Activated CD4-positive, alpha-beta T cell treated with anti-CD3 and anti-CD28 coated beads, Interleukin-2, amount 50 U/mL, for 48 hours (primary cell): ENCODE measurements at regions not wholly inside any gene's neighbourhood (a gene's known extent, or its start where the extent isn't known, plus 50 kb on each side); places are given as distances from the start of the nearest gene placed in this dataset.

Source experiments
- DNase-seq, 2 experiments: peaks; one replicate each; pipeline ENCODE4 v3.0.0-alpha.2; 2020

GRCh38 chr4:18398661-18399060 lies 377.1 kb upstream of the LCORL start:
- no peak for DNase-seq

GRCh38 chr4:18397681-18398390 lies 376.3 kb upstream of the LCORL start:
- no peak for DNase-seq

GRCh38 chr4:18394656-18395055 lies 373.1 kb upstream of the LCORL start:
- no peak for DNase-seq

GRCh38 chr4:18391354-18391728 lies 369.8 kb upstream of the LCORL start:
- no peak for DNase-seq

GRCh38 chr4:18390655-18391353 lies 369.2 kb upstream of the LCORL start:
- DNase-seq: no peak

GRCh38 chr4:18389115-18389514 lies 367.6 kb upstream of the LCORL start:
- no peak for DNase-seq

GRCh38 chr4:18388039-18388438 lies 366.5 kb upstream of the LCORL start:
- DNase-seq: no peak

GRCh38 chr4:18381186-18381585 lies 359.6 kb upstream of the LCORL start:
- DNase-seq: no peak

- no peak for DNase-seq
Observed at GRCh38 chr4:18369561-18369960, 348.0 kb upstream of the LCORL start.

GRCh38 chr4:18366892-18367291 lies 345.3 kb upstream of the LCORL start:
- DNase-seq: no peak

- DNase-seq: no peak
Observed at GRCh38 chr4:18366136-18366535, 344.6 kb upstream of the LCORL start.

GRCh38 chr4:18343581-18343980 lies 322.0 kb upstream of the LCORL start:
- no peak for DNase-seq

- DNase-seq: no peak
Observed at GRCh38 chr4:18342847-18343246, 321.3 kb upstream of the LCORL start.

GRCh38 chr4:18321956-18322530 lies 300.5 kb upstream of the LCORL start:
- DNase-seq: no peak

- no peak for DNase-seq
Observed at GRCh38 chr4:18319431-18319830, 297.9 kb upstream of the LCORL start.

GRCh38 chr4:18318682-18319388 lies 297.3 kb upstream of the LCORL start:
- DNase-seq: no peak

- no peak for DNase-seq
Observed at GRCh38 chr4:18314731-18315130, 293.2 kb upstream of the LCORL start.

- DNase-seq: no peak
Observed at GRCh38 chr4:18297684-18298083, 276.1 kb upstream of the LCORL start.

- DNase-seq: no peak
Observed at GRCh38 chr4:18296411-18296810, 274.9 kb upstream of the LCORL start.

- no peak for DNase-seq
Observed at GRCh38 chr4:18294846-18295245, 273.3 kb upstream of the LCORL start.

GRCh38 chr4:18294021-18294420 lies 272.5 kb upstream of the LCORL start:
- no peak for DNase-seq

GRCh38 chr4:18292411-18292810 lies 270.9 kb upstream of the LCORL start:
- DNase-seq: no peak

GRCh38 chr4:18291981-18292380 lies 270.4 kb upstream of the LCORL start:
- no peak for DNase-seq

GRCh38 chr4:18291256-18291655 lies 269.7 kb upstream of the LCORL start:
- DNase-seq: no peak
